ENCODE measurements at regions not wholly inside any gene's neighbourhood (a gene's known extent, or its start where the extent isn't known, plus 50 kb on each side); places are given as distances from the start of the nearest gene placed in this dataset.

DNA sequence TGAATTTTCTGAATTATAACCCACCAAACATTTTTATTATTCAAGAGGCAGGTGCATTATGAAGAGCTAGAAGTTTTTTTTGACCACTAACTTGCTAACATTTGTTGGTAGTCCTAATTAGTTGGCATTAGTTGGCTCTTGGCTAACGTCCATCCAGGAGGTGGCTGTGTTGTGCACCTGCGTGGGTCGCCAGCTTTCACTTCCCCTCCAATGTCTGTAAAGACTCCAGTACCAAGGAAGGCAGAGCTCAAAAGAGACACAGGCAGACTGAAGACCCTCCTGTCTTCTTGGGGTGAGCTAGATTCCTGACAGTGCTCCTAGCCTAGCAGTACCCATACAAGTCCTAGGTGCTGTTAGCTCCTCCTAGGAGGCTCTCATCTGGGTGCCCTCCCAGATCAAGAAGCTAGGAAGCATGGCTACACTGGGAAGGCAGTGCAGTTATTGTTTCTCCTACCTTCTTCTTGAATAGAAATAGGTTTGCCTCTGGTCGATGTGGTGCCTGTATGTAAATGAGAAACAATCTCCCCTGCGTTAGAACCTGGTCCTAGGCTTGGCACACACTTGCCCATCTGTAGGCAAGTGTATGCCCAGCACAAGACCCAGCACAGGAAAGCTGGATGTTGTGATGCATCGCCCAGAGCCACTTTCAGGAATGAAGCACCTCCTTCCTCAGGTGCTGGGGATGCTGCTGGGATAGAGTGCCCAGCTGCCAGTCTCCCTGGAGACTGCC is 190.9 kb downstream of the ICE1 start:
- TF ChIP-seq, protein P1, sequence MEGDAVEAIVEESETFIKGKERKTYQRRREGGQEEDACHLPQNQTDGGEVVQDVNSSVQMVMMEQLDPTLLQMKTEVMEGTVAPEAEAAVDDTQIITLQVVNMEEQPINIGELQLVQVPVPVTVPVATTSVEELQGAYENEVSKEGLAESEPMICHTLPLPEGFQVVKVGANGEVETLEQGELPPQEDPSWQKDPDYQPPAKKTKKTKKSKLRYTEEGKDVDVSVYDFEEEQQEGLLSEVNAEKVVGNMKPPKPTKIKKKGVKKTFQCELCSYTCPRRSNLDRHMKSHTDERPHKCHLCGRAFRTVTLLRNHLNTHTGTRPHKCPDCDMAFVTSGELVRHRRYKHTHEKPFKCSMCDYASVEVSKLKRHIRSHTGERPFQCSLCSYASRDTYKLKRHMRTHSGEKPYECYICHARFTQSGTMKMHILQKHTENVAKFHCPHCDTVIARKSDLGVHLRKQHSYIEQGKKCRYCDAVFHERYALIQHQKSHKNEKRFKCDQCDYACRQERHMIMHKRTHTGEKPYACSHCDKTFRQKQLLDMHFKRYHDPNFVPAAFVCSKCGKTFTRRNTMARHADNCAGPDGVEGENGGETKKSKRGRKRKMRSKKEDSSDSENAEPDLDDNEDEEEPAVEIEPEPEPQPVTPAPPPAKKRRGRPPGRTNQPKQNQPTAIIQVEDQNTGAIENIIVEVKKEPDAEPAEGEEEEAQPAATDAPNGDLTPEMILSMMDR (IDR thresholded peaks at IDR 0.05), result no peak
- no peak for TF ChIP-seq POLR2A (IDR thresholded peaks at IDR 0.05)
- no peak for TF ChIP-seq EP300 (IDR thresholded peaks at IDR 0.05)

All from sigmoid colon (tissue), 4 donors.